ENCODE measurements at regions not wholly inside any gene's neighbourhood (a gene's known extent, or its start where the extent isn't known, plus 50 kb on each side); places are given as distances from the start of the nearest gene placed in this dataset.

- no peak for TF ChIP-seq CTCF (IDR thresholded peaks at IDR 0.05)
- no peak for TF ChIP-seq POLR2A (IDR thresholded peaks at IDR 0.05)
These were observed 163.6 kb upstream of the SLC39A10 start for GRCh38 chr2:195493416-195493815.

Measured in breast epithelium (tissue), 3 donors.